Body of pancreas (tissue), 4 donors: ENCODE measurements at regions not wholly inside any gene's neighbourhood (a gene's known extent, or its start where the extent isn't known, plus 50 kb on each side); places are given as distances from the start of the nearest gene placed in this dataset.

ENCODE experiments used
- CTCF ChIP-seq, 7 experiments: fragments of 450-650 bp in 4 of 7; fragments of 200-600 bp in 3 of 7; sonication (generic) in 3 of 7; IDR thresholded peaks; one replicate each; pipeline ENCODE4 v1.5.1; 2016 to 2019; ENCODE audit warnings: antibody characterized with exemption in 7 of 7
- POLR2A ChIP-seq, 3 donors: fragments of 450-650 bp; IDR thresholded peaks; one replicate each; pipeline ENCODE4 v1.6.1; 2016; ENCODE audit warnings: antibody characterized with exemption in 3 of 3, mild to moderate bottlenecking in 2 of 3

GRCh38 chr7:136803028-136803427 is 65.4 kb upstream of the CHRM2 start:
- TF ChIP-seq CTCF (IDR thresholded peaks at IDR 0.05) (no peak), POLR2A (IDR thresholded peaks at IDR 0.05) (no peak)
